ENCODE measurements at regions not wholly inside any gene's neighbourhood (a gene's known extent, or its start where the extent isn't known, plus 50 kb on each side); places are given as distances from the start of the nearest gene placed in this dataset.

GRCh38 chr12:38124247-38125012 lies 192.1 kb upstream of the ALG10B start:
- Histone ChIP-seq H2BK15ac (ENCODE audit: low read length) (no peak overlapping the region), H4K8ac (ENCODE audit: extremely low read depth, insufficient read depth, low read length) (no peak overlapping the region), H3K4me3 (ENCODE audit: extremely low read depth in 1 of 4, insufficient read depth in 2 of 4, low read depth in 3 of 4, low read length in 4 of 4) (no peak overlapping the region), H2AFZ (ENCODE audit: low read length) (no peak overlapping the region), H3K27me3 (replicated peaks in 1 of 4; ENCODE audit: control insufficient read depth in 3 of 4, extremely low read depth in 1 of 4, insufficient read depth in 3 of 4, low read length in 3 of 4) (no peaks in the 10 kb centered on the region), H3K14ac (ENCODE audit: insufficient read length) (no peak overlapping the region), H3K79me1 (ENCODE audit: low read depth, low read length) (no peaks in the 10 kb centered on the region), H4K20me1 (replicated peaks in 1 of 2; ENCODE audit: control insufficient read depth in 1 of 2, insufficient read depth in 2 of 2, low read length in 2 of 2) (no peaks in the 10 kb centered on the region), H4K91ac (replicated peaks; ENCODE audit: insufficient read length, low read length) (no peak overlapping the region), H3K56ac (replicated peaks; ENCODE audit: insufficient read length, low read depth, low read length) (no peak overlapping the region), H3K4ac (replicated peaks; ENCODE audit: insufficient read length, low read depth, low read length) (no peak overlapping the region), H4K5ac (ENCODE audit: insufficient read length, low read depth, low read length) (no peak overlapping the region), H3K79me2 (ENCODE audit: control insufficient read depth in 1 of 2, insufficient read depth in 2 of 2, low read length in 2 of 2) (no peaks in the 10 kb centered on the region), H3K18ac (ENCODE audit: extremely low read depth, low read length) (no peak overlapping the region), H2AK5ac (ENCODE audit: low read depth, low read length) (no peak overlapping the region), H3K27ac (ENCODE audit: low read depth, low read length) (no peak overlapping the region), H3K9me3 (ENCODE audit: insufficient read depth in 2 of 2, low read depth in 1 of 2, low read length in 1 of 2) (peaks cover 44 to 70% of the 10 kb centered on the region in 2 experiments; a peak in 3 of 4 replicates), H3K23ac (ENCODE audit: insufficient read length) (no peak overlapping the region), H2BK5ac (ENCODE audit: low read depth, low read length) (no peak overlapping the region), H2BK12ac (ENCODE audit: low read depth, low read length) (no peak overlapping the region), H2BK20ac (ENCODE audit: low read length) (no peak overlapping the region), H3K4me1 (replicated peaks in 1 of 4; ENCODE audit: control insufficient read depth in 3 of 4, insufficient read depth in 4 of 4, low read length in 3 of 4) (no peaks in the 10 kb centered on the region), H3K9ac (replicated peaks in 1 of 4; ENCODE audit: extremely low read depth in 1 of 4, low read depth in 3 of 4, low read length in 3 of 4) (no peak overlapping the region), H3K36me3 (ENCODE audit: control insufficient read depth in 2 of 4, insufficient read depth in 4 of 4, low read length in 3 of 4) (no peaks in the 10 kb centered on the region), H2BK120ac (replicated peaks; ENCODE audit: low read depth, low read length) (no peak overlapping the region), H3K23me2 (ENCODE audit: low read depth, low read length) (no peaks in the 10 kb centered on the region), H3K4me2 (ENCODE audit: insufficient read depth in 1 of 2, low read depth in 2 of 2, low read length in 2 of 2) (no peak overlapping the region)
- no peak for FAIRE-seq
- 41% methylated on average over 3 of the region's 3 CpGs; no CpG with 5 or more reads in 1 of the 2 experiments for WGBS, 2 experiments (ENCODE audit: extremely low coverage in 1 of 2, insufficient coverage in 1 of 2, insufficient read length in 1 of 2, insufficient replicate concordance in 2 of 2, low coverage in 1 of 2, low lambda C conversion rate in 2 of 2, missing lambda C conversion rate in 1 of 2)
- ChIA-PET POLR2A (ENCODE audit: partially characterized antibody) (no interaction called here), CTCF (ENCODE audit: partially characterized antibody) (no interaction called here)
- DNase-seq (ENCODE audit: low read depth in 1 of 2, low spot score in 2 of 2), result no peak
- TF ChIP-seq BACH1 (IDR thresholded peaks at IDR 0.05; ENCODE audit: low read length), result no peak
- TF ChIP-seq CHD2 (IDR thresholded peaks at IDR 0.05; ENCODE audit: low read length), result no peak
- TF ChIP-seq RAD21 (IDR thresholded peaks at IDR 0.05 in 1 of 2, conservative IDR thresholded peaks at IDR 0.05 in 1 of 2; ENCODE audit: low read depth in 2 of 2, low read length in 2 of 2), result no peak
- no peak for TF ChIP-seq ASH2L (IDR thresholded peaks at IDR 0.05; ENCODE audit: low read length)
- no peak for TF ChIP-seq E2F6 (IDR thresholded peaks at IDR 0.05)
- no peak for TF ChIP-seq RBBP5 (IDR thresholded peaks at IDR 0.05; ENCODE audit: borderline replicate concordance, low read depth, low read length)
- TF ChIP-seq CTCF (IDR thresholded peaks at IDR 0.05; ENCODE audit: control extremely low read depth in 1 of 3, insufficient read depth in 1 of 3, low read depth in 1 of 3, low read length in 3 of 3), result no peak
- no peak for TF ChIP-seq ZNF274 (IDR thresholded peaks at IDR 0.05; ENCODE audit: borderline replicate concordance, extremely low read depth, low read length)
- no peak for TF ChIP-seq RXRA (IDR thresholded peaks at IDR 0.05; ENCODE audit: insufficient read depth, low read depth, low read length)
